Keratinocyte (primary cell): ENCODE measurements at regions not wholly inside any gene's neighbourhood (a gene's known extent, or its start where the extent isn't known, plus 50 kb on each side); places are given as distances from the start of the nearest gene placed in this dataset.

Source experiments
- DNase-seq: peaks from one replicate; pipeline ENCODE4 v3.0.0-alpha.2; 2011; ENCODE audit warnings: low read depth, missing footprints, low spot score
- FAIRE-seq: peaks from 2 replicates; lab custom pipeline; 2011; peaks lifted over from hg19 to GRCh38; lab: Jason Lieb, UNC
- H2AFZ ChIP-seq: 2 replicates; pipeline ENCODE4 v1.6.0; 2012; ENCODE audit warnings: low read length, control low read depth, inconsistent platforms; ENCODE audit not compliant: control insufficient read depth
- H3K27ac ChIP-seq: 2 replicates; pipeline ENCODE4 v1.5.1; 2011; ENCODE audit warnings: low read length; ENCODE audit not compliant: control insufficient read depth, insufficient read depth
- H3K27me3 ChIP-seq: 3 replicates; pipeline ENCODE4 v1.6.0; 2011; ENCODE audit warnings: low read length; ENCODE audit not compliant: control insufficient read depth, insufficient read depth; ENCODE audit errors: extremely low read depth
- H3K36me3 ChIP-seq, 2 experiments: 2 replicates in 1 of 2; 3 replicates in 1 of 2; pipeline ENCODE4 v1.5.1; 2011; ENCODE audit warnings: low read length in 2 of 2, mild to moderate bottlenecking in 1 of 2; ENCODE audit not compliant: control insufficient read depth in 2 of 2, insufficient read depth in 2 of 2; ENCODE audit errors: extremely low read depth in 1 of 2
- H3K4me1 ChIP-seq: 3 replicates; pipeline ENCODE4 v1.5.1; 2011; ENCODE audit warnings: low read length; ENCODE audit not compliant: control insufficient read depth, insufficient read depth; ENCODE audit errors: extremely low read depth
- H3K4me2 ChIP-seq: 3 replicates; pipeline ENCODE4 v1.6.0; 2011; ENCODE audit warnings: low read depth, low read length; ENCODE audit not compliant: control insufficient read depth, insufficient read depth; ENCODE audit errors: extremely low read depth
- H3K4me3 ChIP-seq, 3 experiments: fragments of 200-600 bp in 1 of 3; sonication (generic) in 1 of 3; 2 replicates in 2 of 3; 3 replicates in 1 of 3; pipeline ENCODE4 v1.5.1; 2011 to 2016; ENCODE audit warnings: low read length in 3 of 3, mild to moderate bottlenecking in 3 of 3, control low read depth in 2 of 3, inconsistent platforms in 1 of 3, low read depth in 1 of 3, mixed read lengths in 1 of 3, mixed run types in 1 of 3, moderate library complexity in 1 of 3; ENCODE audit not compliant: control insufficient read depth in 2 of 3, insufficient read depth in 2 of 3; ENCODE audit errors: extremely low read depth in 1 of 3
- H3K79me2 ChIP-seq: 2 replicates; pipeline ENCODE4 v1.6.0; 2012; ENCODE audit warnings: low read length; ENCODE audit not compliant: control insufficient read depth, insufficient read depth
- H3K9ac ChIP-seq: 3 replicates; pipeline ENCODE4 v1.6.0; 2011; ENCODE audit warnings: low read length; ENCODE audit not compliant: control insufficient read depth, insufficient read depth; ENCODE audit errors: extremely low read depth
- H3K9me1 ChIP-seq: 3 replicates; pipeline ENCODE4 v1.6.0; 2011; ENCODE audit warnings: low read length; ENCODE audit not compliant: control insufficient read depth, insufficient read depth; ENCODE audit errors: extremely low read depth
- H3K9me3 ChIP-seq: 2 replicates; pipeline ENCODE4 v1.5.1; 2012; ENCODE audit warnings: low read depth, low read length; ENCODE audit not compliant: control insufficient read depth
- H4K20me1 ChIP-seq: 3 replicates; pipeline ENCODE4 v1.6.0; 2011; ENCODE audit warnings: low read length; ENCODE audit not compliant: control insufficient read depth, insufficient read depth; ENCODE audit errors: extremely low read depth
- EZH2 ChIP-seq: IDR thresholded peaks from one replicate; pipeline ENCODE4 v1.6.1; 2012; ENCODE audit warnings: inconsistent platforms, mild to moderate bottlenecking, low read length, moderate library complexity
- dilution Hi-C: fragments of 300-500 bp; cut with MboI; formaldehyde crosslinking; loops from one replicate; pipeline ENCODE4 v1.7.0; 2020; ENCODE audit warnings: low sequenced_read_pairs; ENCODE audit not compliant: extremely low pct_ligation_motif_present
- TF ChIP-seq, protein P1 (sequence below), 3 experiments: IDR thresholded peaks in 1 of 3; conservative IDR thresholded peaks in 1 of 3; optimal IDR thresholded peaks in 1 of 3; 2 replicates in 2 of 3; 3 replicates in 1 of 3; pipeline versions ENCODE3 to v1.5.1; 2011; ENCODE audit warnings: low read length in 3 of 3, mild to moderate bottlenecking in 3 of 3, moderate library complexity in 2 of 3, control low read depth in 1 of 3, inconsistent platforms in 1 of 3; ENCODE audit not compliant: insufficient read depth in 2 of 3; ENCODE audit errors: extremely low read depth in 1 of 3

GRCh38 chr3:36600404-36600803 lies 163.9 kb downstream of the DCLK3 start:
- Histone ChIP-seq H3K27me3 (no peaks in the 10 kb centered on the region), H3K36me3 (no peaks in the 10 kb centered on the region), H2AFZ (no peak overlapping the region), H3K9me1 (no peaks in the 10 kb centered on the region), H3K79me2 (no peaks in the 10 kb centered on the region), H3K9ac (no peak overlapping the region), H3K27ac (no peak overlapping the region), H4K20me1 (no peaks in the 10 kb centered on the region), H3K4me2 (no peak overlapping the region), H3K9me3 (no peaks in the 10 kb centered on the region), H3K4me1 (no peaks in the 10 kb centered on the region), H3K4me3 (no peak overlapping the region)
- no peak for FAIRE-seq
- TF ChIP-seq EZH2: no peak
- TF ChIP-seq, protein P1, sequence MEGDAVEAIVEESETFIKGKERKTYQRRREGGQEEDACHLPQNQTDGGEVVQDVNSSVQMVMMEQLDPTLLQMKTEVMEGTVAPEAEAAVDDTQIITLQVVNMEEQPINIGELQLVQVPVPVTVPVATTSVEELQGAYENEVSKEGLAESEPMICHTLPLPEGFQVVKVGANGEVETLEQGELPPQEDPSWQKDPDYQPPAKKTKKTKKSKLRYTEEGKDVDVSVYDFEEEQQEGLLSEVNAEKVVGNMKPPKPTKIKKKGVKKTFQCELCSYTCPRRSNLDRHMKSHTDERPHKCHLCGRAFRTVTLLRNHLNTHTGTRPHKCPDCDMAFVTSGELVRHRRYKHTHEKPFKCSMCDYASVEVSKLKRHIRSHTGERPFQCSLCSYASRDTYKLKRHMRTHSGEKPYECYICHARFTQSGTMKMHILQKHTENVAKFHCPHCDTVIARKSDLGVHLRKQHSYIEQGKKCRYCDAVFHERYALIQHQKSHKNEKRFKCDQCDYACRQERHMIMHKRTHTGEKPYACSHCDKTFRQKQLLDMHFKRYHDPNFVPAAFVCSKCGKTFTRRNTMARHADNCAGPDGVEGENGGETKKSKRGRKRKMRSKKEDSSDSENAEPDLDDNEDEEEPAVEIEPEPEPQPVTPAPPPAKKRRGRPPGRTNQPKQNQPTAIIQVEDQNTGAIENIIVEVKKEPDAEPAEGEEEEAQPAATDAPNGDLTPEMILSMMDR (optimal IDR thresholded peaks at IDR 0.05 in 1 of 3, IDR thresholded peaks at IDR 0.05 in 1 of 3, conservative IDR thresholded peaks at IDR 0.05 in 1 of 3; ENCODE audit: extremely low read depth in 1 of 3, insufficient read depth in 2 of 3, low read length in 3 of 3): no peak
- dilution Hi-C loops: no loop called here
- DNase-seq: no peak
